HG02981 (cell line): ENCODE measurements at regions not wholly inside any gene's neighbourhood (a gene's known extent, or its start where the extent isn't known, plus 50 kb on each side); places are given as distances from the start of the nearest gene placed in this dataset.
A peak's percentile ranks its signal among the peaks of the same experiment; 100 is the strongest.

Experiments
- ATAC-seq: cut with Tn5 transposase; IDR thresholded peaks from one replicate; pipeline ENCODE4 v1.9.1; 2021; ENCODE audit warnings: mild to moderate bottlenecking, moderate library complexity; ENCODE audit not compliant: unreplicated experiment

DNA sequence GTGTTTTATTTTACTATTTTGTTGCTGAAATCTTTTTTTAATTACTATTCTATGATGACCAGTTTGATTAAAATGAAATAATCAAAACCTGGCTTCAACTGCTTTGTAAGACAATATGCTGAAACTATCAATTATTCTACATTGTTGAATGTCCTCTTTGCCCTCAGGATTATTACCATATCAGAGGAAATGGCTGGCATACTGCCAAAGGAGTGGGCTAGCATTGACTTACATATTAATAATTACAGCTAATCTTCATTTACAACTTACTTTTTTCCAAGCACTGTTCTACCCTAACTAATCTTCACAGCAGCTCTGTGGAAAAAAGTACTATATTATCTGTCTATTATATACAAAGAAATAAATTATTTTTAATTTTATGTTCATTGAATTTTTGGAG lies 560.5 kb downstream of the BCKDHB start:
- no peak for ATAC-seq

DNA sequence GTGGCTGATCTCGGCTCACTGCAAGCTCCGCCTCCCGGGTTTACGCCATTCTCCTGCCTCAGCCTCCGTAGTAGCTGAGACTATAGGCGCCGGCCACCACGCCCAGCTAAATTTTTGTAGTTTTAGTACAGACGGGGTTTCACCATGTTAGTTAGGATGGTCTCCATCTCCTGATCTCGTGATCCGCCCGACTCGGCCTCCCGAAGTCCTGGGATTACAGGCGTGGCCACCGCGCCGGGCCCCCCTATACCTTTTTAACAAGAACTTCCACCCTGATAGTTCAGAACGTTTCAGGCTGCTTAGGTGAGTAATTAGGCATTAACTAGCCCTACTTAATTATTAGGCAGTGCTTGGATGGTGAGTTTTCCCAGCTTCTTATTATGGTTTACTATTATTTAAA lies 552.5 kb downstream of the BCKDHB start:
- ATAC-seq: no peak

DNA sequence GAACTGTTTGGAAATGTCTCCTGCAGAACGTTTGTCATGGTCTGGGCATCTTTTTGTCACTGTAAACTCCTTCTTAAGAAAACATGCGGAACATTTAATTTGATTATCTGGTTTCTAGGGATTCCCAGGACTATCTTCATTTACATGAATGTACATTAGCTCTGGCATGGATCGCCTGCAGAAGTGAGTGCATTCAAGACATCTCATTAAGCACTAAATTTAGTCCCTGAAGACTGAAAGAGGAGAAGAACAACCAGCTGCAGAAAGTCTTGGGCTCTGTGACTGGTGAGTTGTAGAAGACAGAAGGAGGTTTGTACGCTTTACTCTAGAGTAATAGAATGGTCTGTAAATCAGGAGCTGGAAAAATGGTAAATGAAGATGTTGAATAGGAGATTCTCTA lies 540.7 kb downstream of the BCKDHB start:
- no peak for ATAC-seq

DNA sequence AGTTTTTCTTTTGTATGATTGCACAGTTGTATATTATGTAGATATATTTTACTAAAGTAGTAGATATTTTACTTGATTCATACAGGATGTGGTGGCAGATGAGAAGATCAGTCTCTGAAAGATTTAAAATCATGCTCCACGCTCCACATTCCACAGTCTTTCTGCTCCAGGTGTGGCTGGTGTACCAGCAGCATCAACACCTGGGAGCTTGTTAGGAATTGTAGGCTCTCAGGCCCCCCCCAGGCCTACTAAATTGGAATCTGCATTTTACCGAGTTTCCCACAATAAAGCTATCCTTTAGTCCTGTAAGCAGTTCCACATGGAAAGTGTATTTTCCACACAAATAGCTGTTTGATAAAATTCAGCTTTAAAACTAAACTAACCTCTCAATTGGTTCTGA lies 537.4 kb downstream of the BCKDHB start:
- ATAC-seq: no peak

DNA sequence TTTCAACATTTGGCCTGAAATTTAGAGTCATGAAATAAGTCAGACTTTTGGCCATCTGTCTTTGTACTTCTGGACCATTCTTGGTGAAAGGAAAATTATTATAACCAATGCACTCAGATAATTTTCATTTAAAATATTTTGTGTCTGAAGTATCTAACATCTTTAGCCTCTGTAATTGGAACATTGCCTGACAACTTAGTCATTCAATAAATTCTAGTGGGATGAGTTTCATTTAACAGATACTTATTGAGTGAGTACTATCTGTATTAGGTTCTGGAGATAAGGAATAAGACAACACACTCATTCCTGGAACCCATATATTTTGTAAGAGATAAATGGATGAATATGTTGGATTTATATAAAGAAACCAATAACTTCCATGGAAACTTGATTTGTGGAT lies 536.0 kb downstream of the BCKDHB start:
- no peak for ATAC-seq

DNA sequence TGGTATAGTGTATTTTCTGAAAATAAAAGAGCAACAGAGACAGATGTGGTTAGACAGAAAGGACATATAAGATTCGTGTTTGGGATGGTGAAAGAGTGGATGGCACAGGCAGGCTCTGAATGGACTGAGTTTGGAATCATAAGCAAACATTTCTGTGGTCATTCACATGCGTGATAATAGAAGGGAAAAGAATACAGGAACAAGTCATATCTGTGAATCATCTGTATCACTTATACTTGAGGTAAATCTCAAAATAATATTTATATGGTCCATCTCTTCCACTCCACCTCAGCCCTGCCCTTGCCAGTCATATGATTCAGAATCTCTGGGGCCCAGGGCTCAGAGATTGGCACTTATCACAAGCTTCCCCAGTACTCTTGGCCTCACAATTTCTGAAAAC lies 535.1 kb downstream of the BCKDHB start:
- no peak for ATAC-seq

DNA sequence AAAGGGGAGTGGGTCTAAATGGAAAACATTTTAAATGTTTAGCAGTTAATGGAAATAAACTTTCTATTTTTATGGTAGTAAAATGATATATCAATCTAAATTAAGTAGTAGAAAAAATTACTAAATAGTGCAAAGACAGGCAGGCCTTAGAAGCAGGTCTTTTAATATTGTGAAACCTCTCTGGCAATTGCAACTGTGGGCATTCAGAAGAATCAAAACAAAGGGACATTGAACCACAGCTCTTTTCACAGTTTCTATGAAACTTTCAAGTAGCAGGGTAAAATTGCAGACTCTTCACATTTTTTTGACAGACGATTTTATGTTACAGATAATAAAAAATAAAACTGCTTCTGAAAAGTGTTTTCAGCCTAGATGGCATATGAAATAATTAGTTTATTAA lies 533.7 kb downstream of the BCKDHB start:
- no peak for ATAC-seq

DNA sequence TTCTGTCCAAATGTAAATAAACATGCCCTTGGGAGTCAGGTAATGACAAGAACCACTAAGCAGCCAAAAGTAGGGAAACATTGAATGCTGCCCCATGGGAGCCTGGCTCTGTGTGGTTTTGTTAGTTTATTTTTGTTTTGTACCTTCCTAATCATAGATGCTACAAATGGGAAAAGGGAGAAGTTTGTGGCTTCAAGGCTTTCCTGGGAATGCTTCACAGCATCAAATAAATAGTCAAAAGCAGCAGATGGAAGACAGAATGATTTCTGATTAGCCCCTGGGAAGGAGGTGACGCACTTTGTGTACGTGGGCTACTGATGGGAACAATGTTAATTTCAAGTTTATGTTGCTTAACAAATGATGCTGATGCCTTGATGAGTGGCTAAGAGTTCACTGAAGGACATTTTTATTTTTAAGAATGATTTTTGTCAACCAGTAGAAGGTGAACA lies 532.7 kb downstream of the BCKDHB start:
- no peak for ATAC-seq

DNA sequence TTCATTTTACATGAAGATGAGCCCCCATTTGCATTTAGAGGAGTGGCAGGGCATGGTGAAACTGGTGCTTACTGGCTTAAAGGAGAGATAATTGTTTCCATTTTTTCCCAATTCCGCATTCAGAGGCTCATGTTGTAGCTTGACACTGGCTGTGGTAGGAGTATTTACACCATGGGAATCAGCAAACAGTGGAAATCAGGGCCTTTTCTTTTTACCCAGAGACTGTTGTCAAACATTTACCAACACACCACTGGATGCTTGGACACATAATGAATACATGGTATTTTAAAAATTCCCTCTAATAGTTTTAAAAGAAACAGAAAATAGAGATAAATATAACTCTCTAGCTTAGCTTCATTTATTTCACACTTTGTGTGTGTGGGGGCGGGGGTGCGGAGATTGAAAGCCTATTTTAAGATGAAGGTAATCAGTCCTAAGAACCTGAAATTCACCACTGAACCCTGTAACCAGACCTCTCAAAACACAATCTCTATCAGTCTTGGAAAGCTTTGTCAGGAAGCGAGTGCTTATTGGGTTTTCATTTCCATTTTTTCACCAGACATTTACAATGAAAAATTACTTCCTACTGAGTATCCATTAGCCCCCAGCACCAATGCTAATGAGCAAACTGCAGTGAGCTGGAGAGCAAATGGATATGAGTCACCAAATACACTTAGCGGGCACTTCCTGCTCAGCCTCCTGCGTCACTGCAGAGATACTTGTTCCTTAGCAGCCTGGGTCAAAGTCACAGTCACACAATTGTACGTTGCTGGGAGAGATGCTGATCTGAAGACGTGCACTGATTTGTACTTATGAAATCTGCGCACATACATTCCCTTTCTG lies 532.0 kb downstream of the BCKDHB start:
- ATAC-seq: peak; percentile 86

DNA sequence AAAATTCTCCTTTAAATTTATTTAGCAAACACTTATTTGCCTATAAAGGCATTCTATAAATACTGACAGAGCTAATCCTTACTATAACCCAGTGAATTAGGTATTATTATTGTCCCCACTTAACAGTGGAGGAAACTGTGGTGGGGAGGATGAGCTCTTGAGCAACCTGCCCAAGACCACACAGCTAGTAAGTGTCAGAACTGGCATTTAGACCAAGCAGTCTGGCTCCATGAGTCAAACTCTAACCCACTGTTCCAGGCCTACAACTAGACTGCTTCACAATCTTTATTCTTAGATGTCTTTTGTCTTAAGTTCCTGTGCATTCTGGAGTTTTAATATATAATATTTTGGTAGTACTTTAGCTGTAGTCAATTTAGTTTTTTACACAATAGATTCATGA lies 530.8 kb downstream of the BCKDHB start:
- no peak for ATAC-seq

DNA sequence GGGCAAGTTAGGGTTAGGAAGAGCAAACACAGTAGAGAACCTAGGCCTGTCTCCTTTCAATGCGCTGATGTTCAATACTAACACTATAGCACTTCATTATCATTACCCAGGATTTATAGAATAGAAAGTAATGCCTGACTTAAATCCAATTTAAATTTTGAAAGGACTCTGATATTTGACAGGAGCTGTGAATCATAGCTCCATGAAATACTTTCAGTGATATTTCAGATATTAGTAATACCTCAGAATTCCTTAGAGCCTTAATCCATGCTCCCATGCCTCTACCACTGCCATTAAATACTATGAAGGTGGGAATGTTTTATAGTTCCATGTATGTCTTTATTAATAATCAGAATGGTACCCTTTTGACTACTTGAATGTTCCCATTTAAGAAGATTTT lies 530.2 kb downstream of the BCKDHB start:
- ATAC-seq: no peak

DNA sequence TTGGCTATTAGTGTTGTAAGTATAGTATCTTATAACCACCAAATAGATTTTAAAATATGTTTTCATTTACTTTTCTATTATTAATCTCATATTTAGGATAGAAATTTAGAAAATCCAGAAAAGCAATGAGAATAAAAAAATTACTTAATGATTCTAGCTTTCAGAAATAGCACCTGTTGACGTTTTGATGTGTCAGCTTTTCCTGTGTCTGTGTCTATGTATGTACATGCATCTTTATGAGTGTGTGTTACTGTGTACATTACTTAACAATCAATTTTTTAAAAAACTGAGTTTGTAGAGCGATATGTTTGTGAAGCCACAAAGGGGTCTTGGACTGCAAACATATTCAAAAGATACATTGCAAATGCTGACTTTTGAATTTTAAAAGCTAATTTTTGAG lies 526.9 kb downstream of the BCKDHB start:
- no peak for ATAC-seq

DNA sequence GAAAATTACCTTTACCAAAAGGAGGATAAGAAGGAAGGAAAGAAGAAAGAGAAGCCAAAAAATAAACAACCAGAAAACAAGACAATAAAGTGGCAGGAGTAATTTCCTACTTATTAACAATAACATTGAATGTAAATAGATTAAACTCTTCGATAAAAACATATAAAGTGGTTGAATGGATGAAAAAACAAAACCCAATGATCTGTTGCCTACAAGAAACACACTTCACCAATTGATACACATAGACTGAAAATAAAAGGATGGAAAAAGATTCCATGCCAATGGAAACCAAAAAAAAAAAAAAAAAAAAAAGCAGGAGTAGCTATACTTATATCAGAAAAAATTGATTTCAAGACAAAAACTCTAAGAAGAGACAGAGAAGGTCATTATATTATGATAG lies 518.9 kb downstream of the BCKDHB start:
- no peak for ATAC-seq

DNA sequence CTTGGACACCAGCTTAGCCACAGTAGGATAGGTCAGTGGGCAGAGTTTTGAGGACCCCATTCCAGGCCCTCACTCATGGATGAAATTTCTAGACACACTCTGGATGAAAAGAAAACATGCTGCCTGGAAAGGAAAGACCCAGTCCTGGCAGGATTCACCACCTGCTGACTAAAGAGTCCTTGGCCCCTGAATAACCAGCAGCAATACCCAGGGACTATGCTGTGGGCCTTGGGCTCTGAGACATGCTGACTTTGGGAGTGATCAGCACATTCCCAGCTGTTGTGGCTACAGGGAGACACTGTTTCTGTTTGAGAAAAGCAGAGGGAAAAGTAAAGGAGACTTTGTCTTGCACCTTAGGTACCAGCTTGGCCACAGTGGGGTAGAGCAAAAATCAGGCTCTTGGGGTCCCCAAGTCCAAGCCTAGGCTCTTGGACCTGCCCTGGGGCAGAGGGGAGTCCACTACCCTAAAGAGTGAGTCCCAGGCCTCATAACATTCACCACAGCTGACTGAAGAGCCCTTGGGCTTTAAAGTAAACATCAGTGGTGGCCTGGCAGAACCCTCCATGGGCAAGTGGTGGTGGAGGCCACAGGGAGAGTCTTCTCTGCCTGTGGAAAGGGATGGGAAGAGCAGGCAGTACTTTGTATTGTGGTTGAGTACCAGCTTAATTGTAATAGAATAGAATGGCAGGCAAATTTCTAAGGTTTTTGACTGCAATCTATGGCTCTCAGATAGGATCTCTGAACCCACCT lies 516.8 kb downstream of the BCKDHB start:
- no peak for ATAC-seq

DNA sequence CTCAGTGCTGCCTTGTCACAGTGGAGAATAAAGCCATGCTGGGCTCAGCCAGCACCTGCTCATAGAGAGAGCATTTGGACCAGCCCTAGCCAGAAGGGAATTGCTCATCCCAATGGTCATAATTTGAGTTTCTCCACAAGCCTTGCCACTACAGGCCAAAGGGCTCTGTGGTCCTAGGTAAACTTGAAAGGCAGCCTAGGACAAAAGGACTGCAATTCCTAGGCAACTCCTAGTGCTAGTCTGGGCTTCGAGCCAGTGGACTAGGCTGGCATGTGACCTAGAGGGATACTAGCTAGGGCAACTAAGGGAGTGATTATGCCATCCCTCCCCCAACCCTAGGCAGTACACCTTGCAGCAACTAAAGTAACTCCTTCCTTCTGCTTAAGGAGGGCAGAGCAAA lies 516.2 kb downstream of the BCKDHB start:
- no peak for ATAC-seq

DNA sequence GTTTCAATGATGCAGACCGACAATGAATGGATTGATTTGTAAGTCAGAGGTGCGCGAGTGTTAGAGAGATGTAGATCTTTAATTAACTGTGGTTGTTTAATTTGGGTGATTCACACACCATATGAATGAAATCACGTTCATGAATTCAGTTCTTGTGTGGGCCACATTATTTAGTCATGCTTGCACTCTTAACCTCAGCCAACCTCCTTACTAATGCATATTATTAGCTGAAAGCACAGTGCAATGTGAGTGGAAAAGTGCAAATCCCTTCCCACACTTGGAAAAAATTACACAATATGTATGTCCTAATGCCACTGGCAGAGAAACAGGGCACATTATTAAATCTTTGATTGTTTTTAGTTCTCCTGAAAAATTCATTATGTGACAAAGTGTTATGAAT lies 512.5 kb downstream of the BCKDHB start:
- ATAC-seq: no peak

DNA sequence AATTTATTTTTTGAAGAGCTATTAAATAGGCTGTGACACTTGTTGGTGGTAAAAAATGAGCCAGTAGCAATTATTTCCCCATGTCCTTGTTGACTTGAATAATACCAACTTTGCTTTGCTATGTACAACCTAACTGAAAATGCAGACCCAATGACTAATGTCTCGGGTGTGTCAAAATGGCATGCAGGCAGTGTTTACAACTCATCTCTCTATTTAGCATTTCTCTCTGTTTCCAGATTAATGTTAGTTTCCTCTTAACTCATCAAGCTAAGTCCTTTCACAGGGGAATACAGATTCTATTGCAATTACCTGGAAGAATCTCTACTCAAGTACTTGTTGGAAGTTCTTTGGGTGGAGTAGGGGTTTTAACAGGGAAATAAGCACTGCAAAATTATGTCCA lies 504.4 kb downstream of the BCKDHB start:
- ATAC-seq: no peak

DNA sequence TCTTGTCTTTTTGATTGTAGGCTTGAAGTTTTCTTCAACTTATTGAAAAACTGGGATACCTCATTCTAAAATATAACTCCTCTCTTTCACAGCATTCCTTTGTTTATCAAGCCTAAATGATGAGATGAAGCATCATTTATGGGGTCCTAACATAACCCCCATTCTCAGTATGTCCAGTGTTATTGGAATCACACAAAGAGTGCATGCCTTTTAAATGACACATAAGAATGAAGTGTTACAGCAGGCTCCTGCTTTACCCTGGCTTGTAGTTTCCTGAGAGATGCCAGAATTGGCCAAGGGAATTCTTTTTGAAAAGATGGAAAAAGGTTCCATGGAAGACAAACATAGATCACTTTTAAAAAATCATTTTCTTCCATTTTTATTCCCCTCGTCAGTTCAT lies 502.4 kb downstream of the BCKDHB start:
- no peak for ATAC-seq

DNA sequence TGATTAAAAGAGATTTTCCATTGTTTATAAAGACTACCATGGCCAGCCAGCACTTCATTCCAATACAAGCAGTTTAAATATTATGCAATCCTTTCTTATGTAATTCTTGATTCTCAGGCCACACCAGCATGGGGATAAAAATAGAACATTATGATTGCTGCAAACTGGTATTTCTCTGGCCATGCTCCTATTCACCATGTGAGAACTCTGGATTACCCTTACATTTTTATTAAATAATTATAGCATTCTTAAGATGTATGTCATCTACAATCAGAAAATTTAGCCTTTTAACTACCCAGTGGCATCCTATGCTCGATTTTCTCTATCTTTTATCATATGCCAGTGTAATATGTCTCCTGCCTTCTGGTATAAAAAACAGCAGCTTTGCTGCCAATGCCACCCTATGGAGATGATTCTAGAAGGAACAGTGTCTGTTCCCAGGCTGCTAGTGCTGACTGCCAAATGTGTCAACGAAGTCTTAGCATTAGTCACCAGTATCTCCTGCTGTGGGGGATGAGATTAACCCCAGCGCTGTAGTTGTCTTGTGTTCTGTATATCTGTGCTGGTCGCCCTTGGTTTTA lies 501.4 kb downstream of the BCKDHB start:
- ATAC-seq: no peak

DNA sequence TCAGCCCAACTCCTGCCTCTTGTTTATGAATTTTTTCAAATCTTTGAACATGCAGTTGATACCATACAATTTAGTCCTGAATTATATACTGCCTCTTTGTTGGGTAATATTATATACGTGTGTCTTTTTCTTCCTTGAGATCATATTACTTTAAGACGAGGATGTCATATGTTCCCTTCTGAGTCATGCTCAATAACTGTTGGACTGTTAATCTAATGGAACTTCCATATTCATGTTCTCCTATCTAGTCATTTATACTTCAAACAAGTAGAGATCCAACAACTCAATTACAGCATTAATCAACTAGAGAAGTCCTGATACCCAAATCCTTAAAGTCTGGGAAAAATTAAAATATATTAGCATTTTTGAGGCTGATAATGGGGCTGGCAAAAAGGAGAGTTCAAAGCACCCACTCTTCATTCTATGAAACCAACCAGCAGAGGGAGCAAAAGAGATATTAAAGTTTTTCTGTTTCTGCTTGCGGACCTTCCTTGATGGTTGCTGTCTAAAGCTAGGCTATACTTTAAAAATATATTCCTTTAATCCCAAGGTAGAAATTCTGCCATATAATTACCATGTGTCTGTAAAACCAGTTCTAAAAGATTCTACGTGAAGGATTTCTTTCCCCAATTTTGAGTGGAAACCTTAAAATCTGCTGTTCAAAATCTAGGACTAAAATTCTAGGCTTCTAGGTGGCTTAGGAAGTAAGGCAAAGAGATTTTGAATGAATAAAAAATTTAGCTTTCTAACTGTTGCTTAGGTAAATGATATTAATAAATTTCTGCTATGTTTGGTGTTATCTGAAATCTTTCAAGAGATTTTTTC lies 498.9 kb downstream of the BCKDHB start:
- no peak for ATAC-seq

DNA sequence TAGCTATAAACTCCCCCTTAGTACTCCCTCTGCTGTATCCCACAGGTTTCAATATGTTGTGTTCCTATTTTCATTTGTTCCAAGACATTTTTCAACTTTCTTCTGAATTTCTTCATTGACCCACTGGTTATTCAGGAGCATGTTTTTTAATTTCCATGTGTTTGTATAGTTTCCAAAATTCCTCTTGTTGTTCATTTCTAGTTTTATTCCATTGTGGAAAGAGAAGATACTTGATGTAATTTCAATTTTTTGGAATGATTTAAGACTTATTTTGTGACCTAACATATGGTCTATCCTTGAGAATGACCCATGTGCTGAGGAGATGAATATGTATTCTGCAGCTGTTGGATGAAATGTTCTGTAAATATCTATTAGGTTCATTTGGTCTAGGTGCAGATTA lies 497.2 kb downstream of the BCKDHB start:
- ATAC-seq: no peak
